Upper lobe of right lung (tissue), 1 donor: ENCODE measurements at regions not wholly inside any gene's neighbourhood (a gene's known extent, or its start where the extent isn't known, plus 50 kb on each side); places are given as distances from the start of the nearest gene placed in this dataset.

Source experiments
- ATAC-seq: fragments of 200-7000 bp; cut with Tn5 transposase; one replicate; pipeline ENCODE4 v1.9.1; 2020; ENCODE audit warnings: mild to moderate bottlenecking, moderate library complexity
- DNase-seq: peaks from one replicate; pipeline ENCODE4 v3.0.0-alpha.2; 2020
- H3K27ac ChIP-seq: fragments of 200-600 bp; one replicate; pipeline ENCODE4 v1.8.0; 2022
- H3K27me3 ChIP-seq: fragments of 200-600 bp; one replicate; pipeline ENCODE4 v1.8.0; 2022; ENCODE audit warnings: mild to moderate bottlenecking
- H3K36me3 ChIP-seq: fragments of 200-600 bp; one replicate; pipeline ENCODE4 v1.8.0; 2022
- H3K4me1 ChIP-seq: fragments of 200-600 bp; one replicate; pipeline ENCODE4 v1.8.0; 2022
- H3K4me3 ChIP-seq: fragments of 200-600 bp; one replicate; pipeline ENCODE4 v1.8.0; 2022; ENCODE audit warnings: mild to moderate bottlenecking
- H3K9me3 ChIP-seq: fragments of 200-600 bp; one replicate; pipeline ENCODE4 v1.8.0; 2022
- CTCF ChIP-seq: fragments of 200-600 bp; IDR thresholded peaks from one replicate; pipeline ENCODE4 v1.8.0; 2022; ENCODE audit warnings: antibody characterized with exemption
- intact Hi-C: fragments of 100-400 bp; cut with DNase I; formaldehyde crosslinking; loops from one replicate; pipeline ENCODE4 v1.11.0; 2022
- donor health status: DM: no; HTN: yes; CAD: no; lungs with severe emphysema.

GRCh38 chr21:43315244-43316137 is 111.4 kb downstream of the SIK1 start:
- Histone ChIP-seq H3K27me3 (no peaks in the 10 kb centered on the region), H3K9me3 (no peaks in the 10 kb centered on the region), H3K4me1 (no peaks in the 10 kb centered on the region), H3K27ac (no peak overlapping the region), H3K4me3 (no peak overlapping the region), H3K36me3 (no peaks in the 10 kb centered on the region)
- DNase-seq (no peak), ATAC-seq (no peak)
- TF ChIP-seq CTCF, result no peak
- intact Hi-C loops, result no loop called here

GRCh38 chr21:43313939-43314405 is 113.0 kb downstream of the SIK1 start:
- H3K27ac ChIP-seq, result no peak overlapping the region
- H3K27me3 ChIP-seq, result no peaks in the 10 kb centered on the region
- H3K36me3 ChIP-seq, result no peaks in the 10 kb centered on the region
- no peaks in the 10 kb centered on the region for H3K4me1 ChIP-seq
- H3K9me3 ChIP-seq, result no peaks in the 10 kb centered on the region
- intact Hi-C loops, result no loop called here
- ATAC-seq (no peak), DNase-seq (no peak)
- TF ChIP-seq CTCF, result no peak
- no peak overlapping the region for H3K4me3 ChIP-seq

DNA sequence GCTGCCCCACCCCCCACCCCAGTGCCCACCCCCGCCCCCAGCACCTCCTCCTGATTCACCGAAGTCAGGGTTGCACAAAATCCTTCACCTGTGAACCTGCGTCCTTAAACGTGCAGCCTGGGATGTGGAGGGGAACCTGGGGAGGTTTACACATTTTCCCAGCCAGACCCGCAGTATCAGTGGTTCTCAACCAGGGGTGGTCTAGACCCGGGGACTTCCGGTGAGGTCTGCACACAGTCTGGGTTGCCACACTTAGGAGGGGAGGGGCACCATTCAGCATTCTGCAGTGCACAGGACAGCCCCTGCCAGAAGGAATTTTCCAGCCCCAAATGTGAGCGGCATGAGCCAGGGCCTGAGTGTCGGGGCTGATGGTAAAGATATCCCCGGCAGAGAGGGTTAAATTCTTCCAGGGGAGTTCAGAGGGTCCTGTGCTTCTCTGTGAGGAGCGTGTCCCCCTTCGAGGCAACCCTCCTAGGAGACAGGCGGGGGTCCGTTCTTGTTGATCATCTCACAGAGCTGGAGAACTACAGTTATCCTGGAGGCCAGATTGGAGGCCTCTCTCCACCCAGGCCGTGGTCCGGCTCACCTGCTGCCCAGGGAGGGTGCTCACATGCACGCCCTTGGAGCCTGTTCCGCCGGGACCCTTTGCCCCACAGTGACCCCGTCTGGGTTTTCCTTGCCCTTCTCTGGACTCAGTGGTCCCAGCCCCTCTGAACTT is 113.6 kb downstream of the SIK1 start:
- intact Hi-C loops, result no loop called here

DNA sequence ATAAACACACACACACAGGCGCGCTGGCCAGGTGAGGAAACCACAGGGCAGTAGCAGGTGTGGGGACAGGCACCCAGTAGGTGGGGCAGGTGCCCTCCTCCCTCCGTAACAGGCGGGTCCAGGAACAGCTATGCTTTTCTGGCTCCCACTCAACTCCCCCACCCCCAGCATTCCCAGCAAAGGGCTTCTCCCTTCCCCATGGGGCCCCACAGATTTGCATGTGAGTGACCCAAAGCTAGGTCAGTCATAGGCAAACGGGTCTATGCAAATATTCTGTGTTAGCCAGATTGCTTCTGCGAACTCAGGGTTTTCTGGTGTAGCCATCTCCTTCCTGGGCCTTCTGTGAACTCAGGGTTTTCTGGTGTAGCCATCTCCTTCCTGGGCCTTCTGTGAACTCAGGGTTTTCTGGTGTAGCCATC is 114.2 kb downstream of the SIK1 start:
- Histone ChIP-seq H3K4me1 (no peaks in the 10 kb centered on the region), H3K36me3 (no peaks in the 10 kb centered on the region), H3K27me3 (no peaks in the 10 kb centered on the region), H3K9me3 (no peaks in the 10 kb centered on the region), H3K4me3 (no peak overlapping the region), H3K27ac (no peak overlapping the region)
- intact Hi-C loops, result no loop called here
- TF ChIP-seq CTCF, result no peak
- ATAC-seq (peak; percentile 30), DNase-seq (no peak)

More for the DNA sequence above, 113.6 kb downstream of the SIK1 start:
- Histone ChIP-seq H3K27ac (no peak overlapping the region), H3K4me3 (no peak overlapping the region), H3K9me3 (no peaks in the 10 kb centered on the region), H3K27me3 (no peaks in the 10 kb centered on the region), H3K36me3 (no peaks in the 10 kb centered on the region), H3K4me1 (no peaks in the 10 kb centered on the region)
- no peak for ATAC-seq
- DNase-seq, result no peak
- no peak for TF ChIP-seq CTCF

DNA sequence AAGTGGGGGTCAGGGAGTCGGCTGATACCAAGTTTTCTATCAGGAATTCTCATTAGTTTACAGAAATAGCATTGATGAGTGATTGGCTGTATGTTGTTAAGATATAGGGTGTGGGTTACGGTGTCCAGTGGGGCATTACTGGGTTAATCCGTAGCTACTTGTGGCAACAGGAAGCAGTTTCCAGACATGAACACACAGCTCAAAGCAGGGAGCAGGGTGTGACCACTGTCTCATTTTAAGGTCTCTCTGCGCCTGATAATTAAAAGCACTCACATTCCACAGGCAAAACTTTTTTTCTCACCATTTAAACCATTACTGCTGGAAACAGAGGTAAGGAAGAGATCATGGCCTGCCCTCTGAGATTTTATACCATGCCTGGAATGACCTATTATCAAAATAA is 114.9 kb downstream of the SIK1 start:
- ATAC-seq (no peak), DNase-seq (no peak)
- H3K4me3 ChIP-seq, result no peak overlapping the region
- H3K27me3 ChIP-seq, result no peaks in the 10 kb centered on the region
- H3K36me3 ChIP-seq, result no peaks in the 10 kb centered on the region
- H3K9me3 ChIP-seq, result no peaks in the 10 kb centered on the region
- no peak for TF ChIP-seq CTCF
- intact Hi-C loops, result no loop called here
- no peak overlapping the region for H3K27ac ChIP-seq
- H3K4me1 ChIP-seq, result no peaks in the 10 kb centered on the region
